NCI-H2029 treated with DMSO at 0.1 percent for 48 hours (cell line): ENCODE measurements at regions not wholly inside any gene's neighbourhood (a gene's known extent, or its start where the extent isn't known, plus 50 kb on each side); places are given as distances from the start of the nearest gene placed in this dataset.
A peak's percentile ranks its signal among the peaks of the same experiment; 100 is the strongest.
"Not testable (repeated sequence)": the region's sequence is repeated elsewhere in the genome, so short reads cannot be mapped to it uniquely, and the experiment has no call there.

Experiments used
- DNase-seq: peaks from one replicate; lab custom pipeline; 2025; lab: John Stamatoyannopoulos, UW

- no peak for DNase-seq
These were observed 378.8 kb downstream of the MED13L start for GRCh38 chr12:115898670-115899069.

DNA sequence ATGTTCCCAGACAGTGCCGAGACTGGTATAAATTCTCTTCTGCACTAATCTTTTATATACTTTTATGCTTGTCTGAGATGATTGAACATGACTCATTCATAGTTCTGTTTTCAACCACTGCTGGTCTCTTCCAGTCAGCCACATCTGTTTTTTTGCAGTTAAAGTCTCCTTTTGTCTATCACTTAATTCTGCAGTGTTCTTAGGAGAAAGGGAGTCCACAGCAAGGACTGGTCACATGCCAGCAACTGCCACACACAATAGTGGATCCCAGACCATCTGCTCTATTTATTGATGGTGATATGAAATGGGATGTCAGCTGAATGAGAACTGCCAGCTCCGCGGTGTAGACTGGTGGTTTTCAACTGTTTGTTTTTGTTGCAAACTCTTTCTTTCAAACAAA is 379.8 kb downstream of the MED13L start:
- DNase-seq, result no peak

DNA sequence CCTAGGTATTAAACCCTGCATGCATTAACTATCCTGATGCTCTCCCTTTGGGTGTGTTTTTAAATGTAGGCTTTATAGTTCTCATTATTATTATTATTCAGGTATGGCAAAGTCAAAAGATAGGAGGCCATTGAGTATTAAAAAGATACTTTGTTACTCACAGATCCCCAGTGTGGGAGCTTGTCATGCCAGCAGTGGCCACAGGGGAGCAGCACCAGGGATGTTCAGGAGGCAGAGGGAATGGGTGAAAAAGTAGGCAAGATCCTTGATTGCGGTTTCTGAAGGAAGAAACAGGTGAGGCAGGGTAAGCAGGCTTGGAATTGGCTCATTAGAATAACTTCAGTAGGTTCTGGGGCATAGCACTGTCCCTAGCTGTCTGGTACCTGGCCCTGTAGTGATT is 382.2 kb downstream of the MED13L start:
- DNase-seq, result no peak

GRCh38 chr12:115891556-115892164 is 385.8 kb downstream of the MED13L start:
- DNase-seq, result no peak

DNA sequence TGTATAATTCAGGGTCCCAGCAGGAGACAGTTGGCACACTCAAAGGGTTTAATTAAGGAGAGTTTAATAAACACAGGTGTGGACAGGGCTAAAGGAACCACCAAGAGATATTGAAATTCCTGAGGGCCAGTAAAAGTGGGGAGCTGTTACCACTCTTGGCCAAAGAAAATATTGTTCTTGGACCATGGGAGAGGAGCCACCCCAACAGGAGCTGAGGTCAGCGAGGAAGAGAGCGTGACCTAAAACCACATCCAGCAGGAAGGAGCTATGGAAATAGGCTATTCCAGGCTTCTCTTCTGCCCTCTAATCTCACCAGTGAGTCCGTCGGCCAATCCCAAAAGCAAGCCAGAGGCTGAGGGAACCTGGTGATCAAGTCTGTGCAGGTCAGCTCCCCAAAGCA is 390.8 kb downstream of the MED13L start:
- DNase-seq, result no peak

DNA sequence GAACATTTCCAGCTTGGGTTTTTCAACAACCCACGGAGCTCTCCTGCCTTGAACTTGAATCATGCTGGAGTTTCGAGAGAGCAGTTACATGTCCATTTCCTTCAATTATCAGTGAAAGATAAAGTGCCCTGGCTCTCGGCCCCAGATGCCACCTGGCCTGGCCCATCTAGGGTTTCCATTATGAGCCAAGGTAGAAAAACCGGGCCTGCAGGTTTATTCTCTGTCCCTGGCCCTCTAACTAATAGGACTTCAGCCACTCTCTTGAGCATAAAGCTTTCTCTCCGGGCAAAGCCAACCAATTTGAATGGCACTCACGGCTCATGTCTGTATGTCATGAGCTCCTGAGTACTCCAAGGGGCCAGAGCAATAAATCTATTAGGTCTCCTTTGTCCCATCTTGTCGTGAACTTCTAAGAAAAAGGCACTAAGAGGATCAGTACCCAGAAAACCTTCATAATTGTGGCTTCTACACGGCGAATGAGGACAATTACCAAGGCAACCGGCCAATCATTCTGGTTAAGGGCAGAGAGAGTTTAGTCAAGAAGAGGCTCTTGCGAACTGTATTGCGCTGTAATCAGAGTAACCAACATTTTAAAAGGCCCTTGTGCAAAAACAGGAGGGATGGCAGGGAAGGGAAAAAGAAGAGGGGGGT is 392.3 kb downstream of the MED13L start:
- peak; percentile 99 for DNase-seq

- DNase-seq, result no peak
These were observed 394.6 kb downstream of the MED13L start for GRCh38 chr12:115882936-115883335.

DNA sequence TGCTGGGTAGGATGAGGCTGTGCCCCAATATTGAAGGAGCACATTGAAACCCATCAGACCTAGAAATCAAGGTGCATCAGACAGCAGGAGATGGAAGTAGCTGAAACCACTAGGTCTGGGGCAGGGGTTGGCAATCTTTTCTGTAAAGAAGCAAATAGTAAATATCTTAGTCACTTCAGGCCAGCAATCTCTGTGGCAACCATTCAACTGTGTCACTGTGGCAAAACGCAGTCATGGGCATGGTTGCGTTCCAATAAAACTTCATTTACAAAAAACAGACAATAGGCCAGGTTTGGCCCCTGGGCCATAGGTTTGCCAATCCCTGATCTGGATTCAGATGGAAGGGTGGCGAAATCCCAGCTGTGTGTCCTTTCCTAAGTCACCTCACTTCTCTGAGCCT is 397.3 kb downstream of the MED13L start:
- no peak for DNase-seq

GRCh38 chr12:115879354-115879753 is 398.1 kb downstream of the MED13L start:
- DNase-seq, result no peak

- DNase-seq, result peak; percentile 87
These were observed 403.9 kb downstream of the MED13L start for GRCh38 chr12:115873451-115874082.

DNA sequence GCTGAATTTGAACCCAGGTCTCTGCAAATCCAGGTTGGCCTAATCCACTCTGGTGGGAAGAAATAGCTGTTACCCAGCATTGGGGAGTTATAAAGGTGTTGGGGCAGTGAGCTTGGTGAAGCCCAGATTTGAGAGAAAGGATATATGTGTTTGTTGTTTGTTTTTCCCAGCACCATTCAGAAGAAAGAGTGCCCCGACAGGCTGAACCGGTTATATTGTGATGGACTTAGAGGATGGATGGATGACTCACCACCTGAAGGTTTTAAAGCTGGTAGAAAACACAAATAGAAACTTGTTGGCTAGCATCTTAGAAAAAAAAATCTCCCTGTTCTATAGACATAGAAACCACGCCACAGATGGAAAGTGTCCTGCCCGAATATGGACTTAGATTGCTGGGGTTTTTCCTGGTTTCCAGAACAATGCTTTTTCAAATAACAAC is 404.6 kb downstream of the MED13L start:
- DNase-seq, result peak; percentile 96

- peak; percentile 65 for DNase-seq
These were observed 405.3 kb downstream of the MED13L start for GRCh38 chr12:115872212-115872611.

- peak; percentile 92 for DNase-seq
These were observed 405.8 kb downstream of the MED13L start for GRCh38 chr12:115871714-115872113.

DNA sequence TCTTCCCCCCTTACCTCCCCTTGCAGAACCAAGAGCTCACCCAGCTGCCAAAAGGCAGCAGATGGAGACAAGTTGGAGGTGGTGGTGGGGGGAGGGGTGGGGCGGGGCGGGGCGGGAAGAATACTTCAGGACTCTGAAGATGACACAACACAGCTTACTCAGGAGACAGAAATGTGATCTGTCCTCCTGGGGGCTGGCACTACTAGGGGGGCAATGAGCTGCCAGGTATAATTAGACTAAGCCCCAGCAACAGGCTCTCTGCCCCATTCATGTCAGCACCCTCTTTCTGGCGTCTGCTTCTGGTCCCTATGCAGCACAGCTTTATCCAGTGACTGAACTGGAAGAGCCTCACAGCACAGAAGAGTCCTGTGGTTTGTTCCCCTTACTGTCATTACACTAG is 407.0 kb downstream of the MED13L start:
- no peak for DNase-seq

GRCh38 chr12:115870021-115870420 is 407.5 kb downstream of the MED13L start:
- DNase-seq, result peak; percentile 17

DNA sequence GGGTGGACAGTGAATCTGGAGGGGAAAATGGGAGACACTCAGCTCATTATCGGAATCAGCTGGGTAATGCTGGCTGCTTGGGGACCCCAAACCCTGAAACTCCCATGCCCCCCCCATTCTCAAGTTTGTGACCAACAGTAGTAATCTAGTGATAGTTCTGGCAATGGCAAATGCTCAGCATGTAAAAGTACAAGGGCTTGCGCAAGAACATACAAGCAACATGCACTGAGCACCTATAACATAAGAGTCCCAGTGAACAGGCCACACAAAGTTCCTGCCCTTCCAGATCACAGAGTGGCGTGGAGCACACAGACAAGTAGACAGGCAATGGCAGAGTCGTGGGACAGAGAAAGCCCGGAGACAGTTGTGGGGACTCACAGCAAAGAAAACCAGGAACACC is 407.9 kb downstream of the MED13L start:
- DNase-seq, result no peak

DNA sequence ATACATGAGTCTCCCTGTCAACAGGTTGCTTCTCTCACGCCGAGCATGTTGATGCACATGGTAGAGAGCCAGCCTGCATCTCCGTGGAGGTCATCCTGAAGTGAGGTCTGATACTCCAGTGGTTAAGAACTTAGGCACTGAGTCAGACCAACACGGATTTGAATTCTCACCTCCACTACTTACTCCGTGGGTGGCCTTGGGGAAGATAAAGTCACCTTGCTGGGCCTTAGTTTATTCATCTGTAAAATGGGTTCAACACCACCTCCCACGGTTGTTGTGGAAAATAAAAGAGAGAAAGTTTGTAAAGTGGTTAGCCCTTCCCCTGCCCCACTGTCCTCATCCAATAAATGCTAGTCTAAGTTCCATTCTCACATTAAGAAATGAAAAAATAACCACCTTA is 408.9 kb downstream of the MED13L start:
- DNase-seq, result no peak

DNA sequence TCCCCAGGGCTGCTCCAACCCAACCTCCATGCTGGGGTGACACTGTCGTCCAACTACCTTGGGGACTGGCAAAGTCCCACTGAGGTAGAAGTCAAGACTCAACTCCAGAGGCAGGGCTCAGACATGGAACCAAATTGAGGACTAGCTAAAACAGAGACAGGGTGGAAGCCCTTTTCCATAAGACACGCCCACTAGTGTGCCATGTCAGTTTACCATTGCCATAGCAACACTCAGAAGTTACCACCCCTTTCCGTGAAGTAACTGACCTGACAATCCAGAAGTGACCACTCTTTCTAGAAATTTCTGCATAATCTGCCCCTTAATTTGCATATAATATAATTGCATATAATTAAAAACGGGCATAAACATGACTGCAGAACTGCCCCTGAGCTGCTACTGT is 409.6 kb downstream of the MED13L start:
- no peak for DNase-seq

- DNase-seq, result peak; percentile 59
These were observed 410.5 kb downstream of the MED13L start for GRCh38 chr12:115866909-115867525.

DNA sequence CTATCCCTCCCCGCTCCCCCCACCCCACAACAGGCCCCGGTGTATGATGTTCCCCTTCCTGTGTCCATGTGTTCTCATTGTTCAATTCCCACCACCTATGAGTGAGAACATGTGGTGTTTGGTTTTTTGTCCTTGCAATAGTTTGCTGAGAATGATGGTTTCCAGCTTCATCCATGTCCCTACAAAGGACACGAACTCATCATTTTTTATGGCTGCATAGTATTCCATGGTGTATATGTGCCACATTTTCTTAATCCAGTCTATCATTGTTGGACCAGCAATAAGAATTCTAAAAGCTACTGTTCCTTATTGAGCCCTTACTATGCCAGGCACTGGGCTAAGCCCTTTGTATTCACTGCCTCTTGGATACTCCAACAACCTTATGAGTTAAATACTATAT is 411.2 kb downstream of the MED13L start:
- not testable (repeated sequence) for DNase-seq

- DNase-seq, result no peak
These were observed 413.1 kb downstream of the MED13L start for GRCh38 chr12:115864396-115864795.

DNA sequence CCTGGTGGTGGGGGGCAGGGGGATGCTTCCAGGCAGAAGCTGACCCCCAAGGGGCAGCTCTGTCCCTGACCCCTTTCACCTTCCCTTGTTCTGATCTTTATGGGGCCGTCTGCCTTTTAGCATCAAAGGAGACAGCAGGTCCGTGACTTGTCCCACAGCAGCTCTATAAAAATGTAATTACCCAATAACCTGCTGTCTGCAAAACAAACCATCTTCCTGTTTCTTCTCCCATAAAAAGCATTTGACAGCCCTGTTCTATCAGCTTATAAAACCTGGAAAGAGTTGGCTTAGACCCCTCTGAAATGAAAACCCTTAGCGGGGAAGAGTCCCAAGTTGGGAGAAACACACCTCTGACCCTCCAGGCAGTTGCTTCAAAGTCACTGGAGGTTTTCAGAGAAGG is 416.9 kb downstream of the MED13L start:
- no peak for DNase-seq

DNA sequence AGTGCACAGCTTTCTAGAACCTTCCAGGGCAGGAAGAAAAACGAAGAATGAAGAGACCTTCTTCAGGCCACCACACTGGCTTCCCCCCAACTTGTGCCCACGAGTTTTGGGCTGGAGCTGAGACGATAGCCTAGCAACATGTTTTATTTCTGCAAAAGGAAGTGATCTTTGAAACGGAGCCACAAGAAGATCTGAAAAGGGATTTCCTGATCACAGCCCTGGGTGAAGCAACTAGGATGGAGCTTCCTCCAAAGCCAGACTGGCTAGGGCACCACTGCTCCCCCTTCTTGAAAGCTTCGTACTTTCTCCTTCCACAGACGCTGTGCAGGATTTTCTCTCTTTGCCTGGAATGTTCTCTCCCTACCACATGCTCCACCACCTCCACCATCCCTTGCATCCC is 418.3 kb downstream of the MED13L start:
- DNase-seq, result no peak
